Epithelial cell of prostate (primary cell): ENCODE measurements at regions not wholly inside any gene's neighbourhood (a gene's known extent, or its start where the extent isn't known, plus 50 kb on each side); places are given as distances from the start of the nearest gene placed in this dataset.

Experiments used
- DNase-seq: peaks from one replicate; pipeline ENCODE4 v3.0.0-alpha.2; 2011; ENCODE audit warnings: low read depth, low spot score
- H3K27ac ChIP-seq: fragments of 450-650 bp; 2 replicates; pipeline ENCODE4 v1.5.1; 2017; ENCODE audit warnings: mild to moderate bottlenecking

- H3K27ac ChIP-seq = no peak overlapping the region
- DNase-seq = no peak
Observed at GRCh38 chr3:189498995-189499704, 132.0 kb upstream of the TP63 start.

GRCh38 chr3:189500299-189500698, 130.9 kb upstream of the TP63 start:
- DNase-seq = no peak
- no peak overlapping the region for H3K27ac ChIP-seq

- no peak overlapping the region for H3K27ac ChIP-seq
- no peak for DNase-seq
Observed at GRCh38 chr3:189500798-189501495, 130.2 kb upstream of the TP63 start.

GRCh38 chr3:189502256-189502655, 128.9 kb upstream of the TP63 start:
- no peak overlapping the region for H3K27ac ChIP-seq
- no peak for DNase-seq

- H3K27ac ChIP-seq = no peak overlapping the region
- DNase-seq = no peak
Observed at GRCh38 chr3:189502676-189503257, 128.4 kb upstream of the TP63 start.

GRCh38 chr3:189507856-189508255, 123.3 kb upstream of the TP63 start:
- H3K27ac ChIP-seq = no peak overlapping the region
- no peak for DNase-seq

- DNase-seq = no peak
Observed at GRCh38 chr3:189508784-189509501, 122.2 kb upstream of the TP63 start.

GRCh38 chr3:189512039-189512438, 119.2 kb upstream of the TP63 start:
- peak overlapping the region; percentile 93 for H3K27ac ChIP-seq

More at GRCh38 chr3:189508784-189509501, 122.2 kb upstream of the TP63 start:
- no peak overlapping the region for H3K27ac ChIP-seq

GRCh38 chr3:189512821-189513220, 118.4 kb upstream of the TP63 start:
- peak overlapping the region; percentile 93 for H3K27ac ChIP-seq
- no peak for DNase-seq

More at GRCh38 chr3:189512039-189512438, 119.2 kb upstream of the TP63 start:
- no peak for DNase-seq

- H3K27ac ChIP-seq = peak overlapping the region; percentile 93
- DNase-seq = peak; percentile 65
Observed at GRCh38 chr3:189513281-189514117, 117.7 kb upstream of the TP63 start.

- DNase-seq = no peak
- no peak overlapping the region for H3K27ac ChIP-seq
Observed at GRCh38 chr3:189516039-189516438, 115.2 kb upstream of the TP63 start.

GRCh38 chr3:189517981-189518380, 113.2 kb upstream of the TP63 start:
- no peak overlapping the region for H3K27ac ChIP-seq
- no peak for DNase-seq

- no peak for DNase-seq
- no peak overlapping the region for H3K27ac ChIP-seq
Observed at GRCh38 chr3:189519458-189519857, 111.7 kb upstream of the TP63 start.

GRCh38 chr3:189529468-189529867, 101.7 kb upstream of the TP63 start:
- DNase-seq = no peak
- no peak overlapping the region for H3K27ac ChIP-seq

GRCh38 chr3:189529889-189530471, 101.2 kb upstream of the TP63 start:
- H3K27ac ChIP-seq = no peak overlapping the region
- no peak for DNase-seq

GRCh38 chr3:189530822-189531221, 100.4 kb upstream of the TP63 start:
- DNase-seq = no peak

GRCh38 chr3:189531271-189531670, 99.9 kb upstream of the TP63 start:
- H3K27ac ChIP-seq = no peak overlapping the region
- no peak for DNase-seq

More at GRCh38 chr3:189530822-189531221, 100.4 kb upstream of the TP63 start:
- H3K27ac ChIP-seq = no peak overlapping the region

- H3K27ac ChIP-seq = no peak overlapping the region
- DNase-seq = no peak
Observed at GRCh38 chr3:189534531-189534930, 96.7 kb upstream of the TP63 start.

- no peak for DNase-seq
- H3K27ac ChIP-seq = no peak overlapping the region
Observed at GRCh38 chr3:189537135-189537534, 94.1 kb upstream of the TP63 start.
